ENCODE measurements at regions not wholly inside any gene's neighbourhood (a gene's known extent, or its start where the extent isn't known, plus 50 kb on each side); places are given as distances from the start of the nearest gene placed in this dataset.

DNA sequence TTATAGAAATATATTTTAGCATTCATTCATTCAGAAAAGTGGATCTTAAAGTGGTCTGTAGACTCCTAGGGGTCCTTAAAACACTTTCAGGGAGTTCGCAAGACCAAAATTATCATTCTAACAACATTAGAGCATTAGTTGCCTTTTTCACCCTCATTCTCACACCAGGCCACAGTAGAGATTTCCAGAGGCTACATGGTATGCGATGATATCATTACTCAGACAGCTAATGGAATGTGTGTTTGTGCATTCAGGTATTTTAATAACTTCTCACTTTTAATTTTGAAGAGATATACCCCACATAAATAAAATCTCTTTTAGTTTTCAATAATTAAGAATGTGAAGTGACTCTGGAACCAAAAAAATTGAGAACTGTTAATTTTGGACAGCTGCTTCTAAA lies 206.9 kb downstream of the NSUN3 start:
- DNase-seq, result no peak
- TF ChIP-seq, protein P1, sequence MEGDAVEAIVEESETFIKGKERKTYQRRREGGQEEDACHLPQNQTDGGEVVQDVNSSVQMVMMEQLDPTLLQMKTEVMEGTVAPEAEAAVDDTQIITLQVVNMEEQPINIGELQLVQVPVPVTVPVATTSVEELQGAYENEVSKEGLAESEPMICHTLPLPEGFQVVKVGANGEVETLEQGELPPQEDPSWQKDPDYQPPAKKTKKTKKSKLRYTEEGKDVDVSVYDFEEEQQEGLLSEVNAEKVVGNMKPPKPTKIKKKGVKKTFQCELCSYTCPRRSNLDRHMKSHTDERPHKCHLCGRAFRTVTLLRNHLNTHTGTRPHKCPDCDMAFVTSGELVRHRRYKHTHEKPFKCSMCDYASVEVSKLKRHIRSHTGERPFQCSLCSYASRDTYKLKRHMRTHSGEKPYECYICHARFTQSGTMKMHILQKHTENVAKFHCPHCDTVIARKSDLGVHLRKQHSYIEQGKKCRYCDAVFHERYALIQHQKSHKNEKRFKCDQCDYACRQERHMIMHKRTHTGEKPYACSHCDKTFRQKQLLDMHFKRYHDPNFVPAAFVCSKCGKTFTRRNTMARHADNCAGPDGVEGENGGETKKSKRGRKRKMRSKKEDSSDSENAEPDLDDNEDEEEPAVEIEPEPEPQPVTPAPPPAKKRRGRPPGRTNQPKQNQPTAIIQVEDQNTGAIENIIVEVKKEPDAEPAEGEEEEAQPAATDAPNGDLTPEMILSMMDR (IDR thresholded peaks at IDR 0.05; ENCODE audit: low read depth, low read length), result no peak
- H3K4me1 ChIP-seq, result no peaks in the 10 kb centered on the region; the same call in 1 of the 2 replicates
- H3K9me3 ChIP-seq, result no peaks in the 10 kb centered on the region
- H3K36me3 ChIP-seq, result no peaks in the 10 kb centered on the region
- no peak overlapping the region for H3K4me3 ChIP-seq (ENCODE audit: low read depth, low read length)
- no peaks in the 10 kb centered on the region for H3K27me3 ChIP-seq

DNA sequence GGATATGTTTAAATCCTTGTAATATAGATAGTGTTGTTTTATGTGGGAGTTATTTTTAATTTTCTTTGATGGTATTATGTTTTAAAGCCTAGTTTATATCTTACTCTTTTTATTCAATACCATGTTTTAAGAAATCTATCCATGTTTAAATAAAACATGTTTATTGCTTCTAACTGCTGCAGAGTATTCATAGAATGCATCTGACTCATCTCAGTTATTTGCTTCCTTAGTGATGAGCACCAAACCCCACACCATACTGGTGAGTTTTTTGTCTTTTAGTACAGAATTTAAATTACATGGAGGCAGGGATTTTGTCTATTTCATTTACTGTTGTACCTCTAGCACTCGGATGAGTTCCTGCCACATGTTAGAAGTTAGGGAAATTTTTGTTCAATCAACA lies 209.2 kb downstream of the NSUN3 start:
- DNase-seq, result no peak
- no peaks in the 10 kb centered on the region for H3K27me3 ChIP-seq
- TF ChIP-seq, protein P1 (IDR thresholded peaks at IDR 0.05; ENCODE audit: low read depth, low read length), result no peak
- no peaks in the 10 kb centered on the region for H3K9me3 ChIP-seq
- H3K36me3 ChIP-seq, result no peaks in the 10 kb centered on the region
- H3K4me1 ChIP-seq, result no peaks in the 10 kb centered on the region; the same call in 1 of the 2 replicates
- no peak overlapping the region for H3K4me3 ChIP-seq (ENCODE audit: low read depth, low read length)

DNA sequence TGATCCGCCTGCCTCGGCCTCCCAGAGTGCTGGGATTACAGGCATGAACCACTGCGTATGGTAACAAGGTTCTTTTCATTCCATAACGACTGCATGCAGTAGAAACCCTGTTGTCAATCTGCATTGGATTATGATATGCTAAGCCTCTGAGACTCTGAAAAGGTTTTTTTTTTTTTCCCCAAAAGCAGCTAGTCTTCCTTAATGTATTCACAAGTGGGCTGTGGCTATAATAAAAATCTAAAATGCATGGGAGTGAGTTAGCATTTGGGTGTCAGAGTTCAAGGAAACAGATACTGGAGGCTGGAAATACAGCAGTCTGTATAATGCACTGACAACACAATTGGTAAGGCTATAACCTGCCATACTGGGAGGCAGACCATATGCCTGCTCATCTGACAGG lies 218.1 kb downstream of the NSUN3 start:
- Histone ChIP-seq H3K4me1 (peaks cover 2% of the 10 kb centered on the region; the same call in 1 of the 2 replicates), H3K27me3 (no peaks in the 10 kb centered on the region), H3K9me3 (no peaks in the 10 kb centered on the region), H3K4me3 (ENCODE audit: low read depth, low read length) (no peak overlapping the region), H3K36me3 (no peaks in the 10 kb centered on the region)
- TF ChIP-seq, protein P1 (IDR thresholded peaks at IDR 0.05; ENCODE audit: low read depth, low read length), result no peak
- no peak for DNase-seq

DNA sequence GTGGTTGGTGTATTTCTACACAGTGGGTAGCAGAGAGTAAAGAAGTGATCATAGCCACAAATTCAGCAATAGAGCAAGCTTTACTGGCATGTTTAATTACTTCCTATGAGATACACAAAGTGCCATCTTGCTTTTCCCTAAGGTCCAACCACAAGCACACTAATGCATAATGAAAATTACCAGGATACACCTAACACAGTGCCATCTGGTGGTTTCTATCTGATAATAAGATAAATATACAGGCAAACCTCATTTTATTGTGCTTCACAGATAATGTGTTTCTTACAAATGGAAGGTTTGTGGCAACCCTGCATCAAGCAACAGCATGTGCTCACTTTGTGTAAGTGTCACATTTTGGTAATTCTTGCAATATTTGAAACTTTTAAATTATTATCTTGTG lies 223.0 kb downstream of the NSUN3 start:
- peaks cover 2% of the 10 kb centered on the region; the same call in 1 of the 2 replicates for H3K4me1 ChIP-seq
- H3K36me3 ChIP-seq, result no peaks in the 10 kb centered on the region
- H3K27me3 ChIP-seq, result no peaks in the 10 kb centered on the region
- TF ChIP-seq, protein P1 (IDR thresholded peaks at IDR 0.05; ENCODE audit: low read depth, low read length), result no peak
- no peak overlapping the region for H3K4me3 ChIP-seq (ENCODE audit: low read depth, low read length)
- no peak for DNase-seq
- no peaks in the 10 kb centered on the region for H3K9me3 ChIP-seq

DNA sequence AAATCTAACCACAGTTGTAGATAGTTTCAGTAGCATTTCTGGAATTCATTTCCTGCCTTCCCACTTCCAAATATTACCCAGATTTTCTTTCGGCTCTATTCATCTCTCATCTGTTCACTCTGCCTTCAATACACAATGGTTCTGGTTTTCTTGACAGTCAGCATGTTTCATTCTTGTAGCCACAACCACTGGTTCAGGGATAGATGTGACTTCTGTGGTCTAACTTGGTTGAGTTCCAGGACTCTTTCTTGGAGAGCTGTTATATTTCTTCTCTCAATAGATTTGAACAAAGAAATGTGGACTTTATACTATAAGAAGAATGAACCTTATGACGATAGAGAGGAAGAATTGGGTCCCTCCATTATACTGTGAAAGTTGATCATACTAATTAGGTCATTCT lies 228.8 kb downstream of the NSUN3 start:
- Histone ChIP-seq H3K27me3 (no peaks in the 10 kb centered on the region), H3K9me3 (no peaks in the 10 kb centered on the region), H3K4me3 (ENCODE audit: low read depth, low read length) (no peak overlapping the region), H3K36me3 (no peaks in the 10 kb centered on the region), H3K4me1 (no peaks in the 10 kb centered on the region)
- DNase-seq, result no peak
- TF ChIP-seq, protein P1 (IDR thresholded peaks at IDR 0.05; ENCODE audit: low read depth, low read length), result no peak

DNA sequence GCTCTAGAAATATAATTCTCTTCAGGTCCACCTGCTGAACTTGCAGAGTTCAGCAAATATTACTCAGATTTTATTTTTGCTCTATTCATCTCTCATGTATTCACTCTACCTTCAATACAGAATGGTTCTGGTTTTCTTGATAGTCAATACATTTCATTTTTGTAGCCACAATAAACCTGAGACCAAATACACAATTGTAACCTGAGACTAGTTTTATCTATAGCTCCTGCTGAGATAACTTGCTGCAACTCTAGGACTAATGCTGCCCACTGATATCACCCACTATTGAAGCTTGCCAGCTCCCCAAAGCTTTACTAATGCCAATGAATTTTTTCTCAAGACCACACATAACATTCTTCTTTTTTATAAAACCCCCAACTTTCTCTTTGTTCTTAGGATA lies 229.3 kb downstream of the NSUN3 start:
- DNase-seq, result no peak
- Histone ChIP-seq H3K4me1 (no peaks in the 10 kb centered on the region), H3K36me3 (no peaks in the 10 kb centered on the region), H3K4me3 (ENCODE audit: low read depth, low read length) (no peak overlapping the region), H3K9me3 (no peaks in the 10 kb centered on the region), H3K27me3 (no peaks in the 10 kb centered on the region)
- TF ChIP-seq, protein P1 (IDR thresholded peaks at IDR 0.05; ENCODE audit: low read depth, low read length), result no peak
